CD4-positive, alpha-beta T cell (primary cell): ENCODE measurements at regions not wholly inside any gene's neighbourhood (a gene's known extent, or its start where the extent isn't known, plus 50 kb on each side); places are given as distances from the start of the nearest gene placed in this dataset.

Experiments used
- ATAC-seq: fragments of 200-7000 bp; cut with Tn5 transposase; one replicate; pipeline ENCODE4 v1.10.0; 2022; ENCODE audit warnings: mild to moderate bottlenecking; ENCODE audit not compliant: poor library complexity
- CTCF ChIA-PET: fragments of 350-600 bp; sonication (Branson Sonifier 250); formaldehyde crosslinking; loops from one replicate; lab custom pipeline; 2021; ENCODE audit warnings: antibody characterized with exemption, inconsistent platforms; lab: Charles Lee
- POLR2A ChIA-PET: fragments of 350-600 bp; sonication (Branson Sonifier 250); formaldehyde crosslinking; loops from one replicate; lab custom pipeline; 2021; ENCODE audit warnings: antibody characterized with exemption, inconsistent platforms; lab: Charles Lee
- DNase-seq, 14 experiments: peaks; one replicate each; pipeline ENCODE4 v3.0.0-alpha.2; 2013 to 2020; ENCODE audit warnings: mixed read lengths in 2 of 14
- H3K27ac ChIP-seq, 2 donors: one replicate each; pipeline versions ENCODE4 v1.5.1 to v1.7.0; 2013; ENCODE audit warnings: low read length in 2 of 2, low read depth in 1 of 2, mild to moderate bottlenecking in 1 of 2
- H3K27me3 ChIP-seq, 2 experiments: 1 replicate in 1 of 2; 2 replicates in 1 of 2; pipeline versions ENCODE4 v1.6.1 to v1.7.0; 2013; ENCODE audit warnings: low read length in 2 of 2, control low read depth in 1 of 2, mild to moderate bottlenecking in 1 of 2, moderate library complexity in 1 of 2; ENCODE audit not compliant: insufficient read depth in 2 of 2, control insufficient read depth in 1 of 2
- H3K36me3 ChIP-seq: one replicate; pipeline ENCODE4 v1.6.1; 2013; ENCODE audit warnings: low read length, control low read depth; ENCODE audit not compliant: insufficient read depth
- H3K4me1 ChIP-seq: one replicate; pipeline ENCODE4 v1.6.1; 2013; ENCODE audit warnings: low read length, control low read depth; ENCODE audit not compliant: insufficient read depth
- H3K4me3 ChIP-seq: one replicate; pipeline ENCODE4 v1.5.1; 2013; ENCODE audit warnings: mild to moderate bottlenecking, low read length, moderate library complexity
- H3K9me3 ChIP-seq, 2 experiments: 1 replicate in 1 of 2; 2 replicates in 1 of 2; pipeline versions ENCODE4 v1.6.1 to v1.7.0; 2013; ENCODE audit warnings: low read length in 2 of 2, mild to moderate bottlenecking in 2 of 2, control low read depth in 1 of 2, moderate library complexity in 1 of 2; ENCODE audit not compliant: control insufficient read depth in 1 of 2, insufficient read depth in 1 of 2
- H3K27ac Mint-ChIP-seq: one replicate; pipeline ENCODE4 v1.8.0; 2020; ENCODE audit warnings: mixed read lengths
- H3K27me3 Mint-ChIP-seq: one replicate; pipeline ENCODE4 v1.8.0; 2021; ENCODE audit warnings: mixed read lengths
- H3K36me3 Mint-ChIP-seq: one replicate; pipeline ENCODE4 v1.8.0; 2021; ENCODE audit warnings: low read depth, mixed read lengths
- H3K4me1 Mint-ChIP-seq: one replicate; pipeline ENCODE4 v1.8.0; 2021; ENCODE audit warnings: low read depth, mixed read lengths
- H3K4me3 Mint-ChIP-seq: one replicate; pipeline ENCODE4 v1.8.0; 2020; ENCODE audit warnings: mild to moderate bottlenecking, mixed read lengths
- H3K9me3 Mint-ChIP-seq: one replicate; pipeline ENCODE4 v1.8.0; 2020; ENCODE audit warnings: mixed read lengths
- intact Hi-C, 2 experiments: fragments of 100-400 bp; cut with DNase I in 1 of 2; cut with micrococcal nuclease in 1 of 2; formaldehyde crosslinking; loops; one replicate each; pipeline versions ENCODE4 v1.15.1 to v1.9.0; 2023 to 2025; cut with DNase I, micrococcal nuclease
- TF ChIP-seq, protein P1 (sequence below): fragments of 200-600 bp; IDR thresholded peaks from one replicate; pipeline ENCODE4 v1.8.0; 2022; ENCODE audit warnings: antibody characterized with exemption, mild to moderate bottlenecking

- peaks cover 5% of the 10 kb centered on the region for H3K9me3 Mint-ChIP-seq
- H3K9me3 ChIP-seq = no peaks in the 10 kb centered on the region
- H3K36me3 ChIP-seq = no peaks in the 10 kb centered on the region
- no peak overlapping the region for H3K4me3 ChIP-seq
- POLR2A ChIA-PET = no interaction called here
- no peaks in the 10 kb centered on the region for H3K36me3 Mint-ChIP-seq
- H3K4me3 Mint-ChIP-seq = no peak overlapping the region
- H3K27ac ChIP-seq = no peak overlapping the region
- H3K27me3 Mint-ChIP-seq = no peaks in the 10 kb centered on the region
- no peaks in the 10 kb centered on the region for H3K4me1 Mint-ChIP-seq
- CTCF ChIA-PET = no interaction called here
- DNase-seq = no peak
- intact Hi-C loops = no loop called here
- TF ChIP-seq, protein P1, sequence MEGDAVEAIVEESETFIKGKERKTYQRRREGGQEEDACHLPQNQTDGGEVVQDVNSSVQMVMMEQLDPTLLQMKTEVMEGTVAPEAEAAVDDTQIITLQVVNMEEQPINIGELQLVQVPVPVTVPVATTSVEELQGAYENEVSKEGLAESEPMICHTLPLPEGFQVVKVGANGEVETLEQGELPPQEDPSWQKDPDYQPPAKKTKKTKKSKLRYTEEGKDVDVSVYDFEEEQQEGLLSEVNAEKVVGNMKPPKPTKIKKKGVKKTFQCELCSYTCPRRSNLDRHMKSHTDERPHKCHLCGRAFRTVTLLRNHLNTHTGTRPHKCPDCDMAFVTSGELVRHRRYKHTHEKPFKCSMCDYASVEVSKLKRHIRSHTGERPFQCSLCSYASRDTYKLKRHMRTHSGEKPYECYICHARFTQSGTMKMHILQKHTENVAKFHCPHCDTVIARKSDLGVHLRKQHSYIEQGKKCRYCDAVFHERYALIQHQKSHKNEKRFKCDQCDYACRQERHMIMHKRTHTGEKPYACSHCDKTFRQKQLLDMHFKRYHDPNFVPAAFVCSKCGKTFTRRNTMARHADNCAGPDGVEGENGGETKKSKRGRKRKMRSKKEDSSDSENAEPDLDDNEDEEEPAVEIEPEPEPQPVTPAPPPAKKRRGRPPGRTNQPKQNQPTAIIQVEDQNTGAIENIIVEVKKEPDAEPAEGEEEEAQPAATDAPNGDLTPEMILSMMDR = no peak
- no peaks in the 10 kb centered on the region for H3K27me3 ChIP-seq
- H3K27ac Mint-ChIP-seq = no peak overlapping the region
- no peak for ATAC-seq
- H3K4me1 ChIP-seq = no peaks in the 10 kb centered on the region
These were observed 241.8 kb upstream of the LRTM1 start for GRCh38 chr3:55169608-55170072.

DNA sequence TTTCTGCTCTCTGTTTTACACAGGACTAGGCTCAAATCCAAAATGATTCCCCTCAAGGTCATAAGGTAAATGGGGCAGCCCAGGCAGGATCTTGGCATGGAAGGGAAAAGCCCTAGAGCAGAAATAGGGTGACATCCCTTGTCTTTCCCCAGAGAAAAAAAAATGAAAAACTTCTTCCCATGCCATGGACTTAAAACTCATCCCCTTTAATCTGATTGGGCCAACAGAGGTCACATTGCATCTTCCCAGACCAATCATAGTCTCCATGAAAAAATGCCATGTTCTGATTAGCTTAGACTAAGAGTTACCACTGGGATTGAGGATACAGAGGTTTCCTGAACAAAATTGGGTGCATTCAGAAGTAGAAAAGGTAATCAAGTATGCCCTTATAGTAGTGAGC lies 241.3 kb upstream of the LRTM1 start:
- no peak overlapping the region for H3K27ac ChIP-seq
- no peaks in the 10 kb centered on the region for H3K9me3 ChIP-seq
- no peaks in the 10 kb centered on the region for H3K4me1 ChIP-seq
- Mint-ChIP-seq H3K27me3 (no peaks in the 10 kb centered on the region), H3K4me3 (no peak overlapping the region), H3K9me3 (peaks cover 5% of the 10 kb centered on the region), H3K27ac (no peak overlapping the region), H3K36me3 (no peaks in the 10 kb centered on the region), H3K4me1 (no peaks in the 10 kb centered on the region)
- ChIA-PET POLR2A (no interaction called here), CTCF (no interaction called here)
- DNase-seq (no peak), ATAC-seq (no peak)
- H3K4me3 ChIP-seq = no peak overlapping the region
- no peaks in the 10 kb centered on the region for H3K27me3 ChIP-seq
- intact Hi-C loops = no loop called here
- H3K36me3 ChIP-seq = no peaks in the 10 kb centered on the region
- TF ChIP-seq, protein P1 = no peak

GRCh38 chr3:55167586-55168317 lies 239.9 kb upstream of the LRTM1 start:
- Mint-ChIP-seq H3K27me3 (no peaks in the 10 kb centered on the region), H3K36me3 (no peaks in the 10 kb centered on the region), H3K27ac (no peak overlapping the region), H3K9me3 (peaks cover 8% of the 10 kb centered on the region), H3K4me1 (no peaks in the 10 kb centered on the region), H3K4me3 (no peak overlapping the region)
- H3K27ac ChIP-seq = no peak overlapping the region
- ATAC-seq = no peak
- DNase-seq = no peak
- no peaks in the 10 kb centered on the region for H3K4me1 ChIP-seq
- H3K27me3 ChIP-seq = no peaks in the 10 kb centered on the region
- CTCF ChIA-PET = no interaction called here
- no peaks in the 10 kb centered on the region for H3K9me3 ChIP-seq
- H3K4me3 ChIP-seq = no peak overlapping the region
- TF ChIP-seq, protein P1 = no peak
- intact Hi-C loops = no loop called here
- H3K36me3 ChIP-seq = no peaks in the 10 kb centered on the region
- POLR2A ChIA-PET = no interaction called here
